Liver (tissue), 3 donors: ENCODE measurements at regions not wholly inside any gene's neighbourhood (a gene's known extent, or its start where the extent isn't known, plus 50 kb on each side); places are given as distances from the start of the nearest gene placed in this dataset.

Experiments used
- FOXA1 ChIP-seq: IDR thresholded peaks from 2 replicates; pipeline ENCODE4 v1.6.1; 2016; ENCODE audit warnings: antibody characterized with exemption
- GABPA ChIP-seq, 2 donors: IDR thresholded peaks in 1 of 2; conservative IDR thresholded peaks in 1 of 2; 2 replicates each; pipeline ENCODE4 v1.6.1; 2016; ENCODE audit warnings: antibody characterized with exemption in 2 of 2, mild to moderate bottlenecking in 1 of 2, moderate library complexity in 1 of 2
- RAD21 ChIP-seq, 2 donors: IDR thresholded peaks; 2 replicates each; pipeline ENCODE4 v1.6.1; 2016; ENCODE audit warnings: antibody characterized with exemption in 2 of 2, mild to moderate bottlenecking in 2 of 2
- TAF1 ChIP-seq: conservative IDR thresholded peaks from 2 replicates; pipeline ENCODE4 v1.6.1; 2016; ENCODE audit warnings: antibody characterized with exemption, mild to moderate bottlenecking
- TF ChIP-seq, protein P1 (sequence below): fragments of 150-350 bp; IDR thresholded peaks from 2 replicates; pipeline ENCODE4 v1.5.1; 2017; ENCODE audit warnings: improper control_type of control experiment, low read depth, low read length; ENCODE audit not compliant: missing input control
- TF ChIP-seq, protein P2 (sequence below): IDR thresholded peaks from 2 replicates; pipeline ENCODE4 v1.6.1; 2016; ENCODE audit warnings: antibody characterized with exemption
- TF ChIP-seq, protein P3 (sequence below): IDR thresholded peaks from 2 replicates; pipeline ENCODE4 v1.6.1; 2016; ENCODE audit warnings: antibody characterized with exemption, mild to moderate bottlenecking
- TF ChIP-seq, protein P4 (sequence below): IDR thresholded peaks from 2 replicates; pipeline ENCODE4 v1.6.1; 2016; ENCODE audit warnings: antibody characterized with exemption
- donor health status: healthy.
- donor health status: healthy.

DNA sequence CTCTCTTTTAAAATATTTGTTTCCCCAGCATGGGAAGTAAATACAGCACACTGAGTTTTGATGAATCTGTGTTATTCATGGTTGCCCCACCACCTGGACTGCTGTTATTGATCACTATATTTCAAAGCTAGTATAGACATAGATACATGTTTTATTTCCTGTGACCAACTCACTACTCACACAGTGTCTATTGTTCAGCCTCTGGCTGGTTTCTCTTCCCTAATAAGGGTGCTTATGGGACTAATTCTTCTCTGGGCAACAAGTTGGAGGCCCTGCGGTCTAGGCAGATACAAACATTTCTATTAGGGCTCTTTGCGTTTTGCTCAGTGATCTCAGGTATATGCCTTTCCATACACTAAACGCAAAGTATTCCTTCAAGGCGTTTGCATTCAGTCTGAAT lies 1191.0 kb upstream of the TMEM132C start:
- TF ChIP-seq, protein P1, sequence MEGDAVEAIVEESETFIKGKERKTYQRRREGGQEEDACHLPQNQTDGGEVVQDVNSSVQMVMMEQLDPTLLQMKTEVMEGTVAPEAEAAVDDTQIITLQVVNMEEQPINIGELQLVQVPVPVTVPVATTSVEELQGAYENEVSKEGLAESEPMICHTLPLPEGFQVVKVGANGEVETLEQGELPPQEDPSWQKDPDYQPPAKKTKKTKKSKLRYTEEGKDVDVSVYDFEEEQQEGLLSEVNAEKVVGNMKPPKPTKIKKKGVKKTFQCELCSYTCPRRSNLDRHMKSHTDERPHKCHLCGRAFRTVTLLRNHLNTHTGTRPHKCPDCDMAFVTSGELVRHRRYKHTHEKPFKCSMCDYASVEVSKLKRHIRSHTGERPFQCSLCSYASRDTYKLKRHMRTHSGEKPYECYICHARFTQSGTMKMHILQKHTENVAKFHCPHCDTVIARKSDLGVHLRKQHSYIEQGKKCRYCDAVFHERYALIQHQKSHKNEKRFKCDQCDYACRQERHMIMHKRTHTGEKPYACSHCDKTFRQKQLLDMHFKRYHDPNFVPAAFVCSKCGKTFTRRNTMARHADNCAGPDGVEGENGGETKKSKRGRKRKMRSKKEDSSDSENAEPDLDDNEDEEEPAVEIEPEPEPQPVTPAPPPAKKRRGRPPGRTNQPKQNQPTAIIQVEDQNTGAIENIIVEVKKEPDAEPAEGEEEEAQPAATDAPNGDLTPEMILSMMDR = no peak
- TF ChIP-seq TAF1 (no peak), GABPA (IDR thresholded peaks at IDR 0.05 in 1 of 2, conservative IDR thresholded peaks at IDR 0.05 in 1 of 2) (no peak), FOXA1 (no peak), RAD21 (IDR thresholded peaks at IDR 0.05) (no peak)
- TF ChIP-seq, protein P2, sequence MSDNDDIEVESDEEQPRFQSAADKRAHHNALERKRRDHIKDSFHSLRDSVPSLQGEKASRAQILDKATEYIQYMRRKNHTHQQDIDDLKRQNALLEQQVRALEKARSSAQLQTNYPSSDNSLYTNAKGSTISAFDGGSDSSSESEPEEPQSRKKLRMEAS = no peak
- TF ChIP-seq, protein P3, sequence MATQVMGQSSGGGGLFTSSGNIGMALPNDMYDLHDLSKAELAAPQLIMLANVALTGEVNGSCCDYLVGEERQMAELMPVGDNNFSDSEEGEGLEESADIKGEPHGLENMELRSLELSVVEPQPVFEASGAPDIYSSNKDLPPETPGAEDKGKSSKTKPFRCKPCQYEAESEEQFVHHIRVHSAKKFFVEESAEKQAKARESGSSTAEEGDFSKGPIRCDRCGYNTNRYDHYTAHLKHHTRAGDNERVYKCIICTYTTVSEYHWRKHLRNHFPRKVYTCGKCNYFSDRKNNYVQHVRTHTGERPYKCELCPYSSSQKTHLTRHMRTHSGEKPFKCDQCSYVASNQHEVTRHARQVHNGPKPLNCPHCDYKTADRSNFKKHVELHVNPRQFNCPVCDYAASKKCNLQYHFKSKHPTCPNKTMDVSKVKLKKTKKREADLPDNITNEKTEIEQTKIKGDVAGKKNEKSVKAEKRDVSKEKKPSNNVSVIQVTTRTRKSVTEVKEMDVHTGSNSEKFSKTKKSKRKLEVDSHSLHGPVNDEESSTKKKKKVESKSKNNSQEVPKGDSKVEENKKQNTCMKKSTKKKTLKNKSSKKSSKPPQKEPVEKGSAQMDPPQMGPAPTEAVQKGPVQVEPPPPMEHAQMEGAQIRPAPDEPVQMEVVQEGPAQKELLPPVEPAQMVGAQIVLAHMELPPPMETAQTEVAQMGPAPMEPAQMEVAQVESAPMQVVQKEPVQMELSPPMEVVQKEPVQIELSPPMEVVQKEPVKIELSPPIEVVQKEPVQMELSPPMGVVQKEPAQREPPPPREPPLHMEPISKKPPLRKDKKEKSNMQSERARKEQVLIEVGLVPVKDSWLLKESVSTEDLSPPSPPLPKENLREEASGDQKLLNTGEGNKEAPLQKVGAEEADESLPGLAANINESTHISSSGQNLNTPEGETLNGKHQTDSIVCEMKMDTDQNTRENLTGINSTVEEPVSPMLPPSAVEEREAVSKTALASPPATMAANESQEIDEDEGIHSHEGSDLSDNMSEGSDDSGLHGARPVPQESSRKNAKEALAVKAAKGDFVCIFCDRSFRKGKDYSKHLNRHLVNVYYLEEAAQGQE = no peak
- TF ChIP-seq, protein P4, sequence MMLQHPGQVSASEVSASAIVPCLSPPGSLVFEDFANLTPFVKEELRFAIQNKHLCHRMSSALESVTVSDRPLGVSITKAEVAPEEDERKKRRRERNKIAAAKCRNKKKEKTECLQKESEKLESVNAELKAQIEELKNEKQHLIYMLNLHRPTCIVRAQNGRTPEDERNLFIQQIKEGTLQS = no peak
